K562 (cell line): ENCODE measurements at regions not wholly inside any gene's neighbourhood (a gene's known extent, or its start where the extent isn't known, plus 50 kb on each side); places are given as distances from the start of the nearest gene placed in this dataset.

ENCODE experiments used
- CHD4 ChIP-seq: fragments of 200-600 bp; sonication (generic); IDR thresholded peaks from 3 replicates; pipeline ENCODE4 v1.6.1; 2012; ENCODE audit warnings: low read depth, mild to moderate bottlenecking, mixed read lengths, low read length, inconsistent platforms; ENCODE audit not compliant: insufficient read depth, insufficient replicate concordance, poor library complexity, severe bottlenecking
- MAX ChIP-seq: sonication (generic); formaldehyde crosslinking; IDR thresholded peaks from 2 replicates; pipeline ENCODE4 v1.9.0; 2022; ENCODE audit warnings: mild to moderate bottlenecking, missing genetic modification reagents
- RBBP5 ChIP-seq: fragments of 200-600 bp; sonication (generic); IDR thresholded peaks from 2 replicates; pipeline ENCODE4 v1.6.1; 2012; ENCODE audit warnings: borderline replicate concordance, mild to moderate bottlenecking, low read length, control low read depth, inconsistent platforms; ENCODE audit not compliant: insufficient read depth, poor library complexity, severe bottlenecking
- TARDBP ChIP-seq: fragments of 450-650 bp; IDR thresholded peaks from 2 replicates; pipeline ENCODE4 v1.6.1; 2016
- UBTF ChIP-seq, 2 experiments: IDR thresholded peaks; 2 replicates each; pipeline ENCODE4 v1.6.1; 2012; ENCODE audit warnings: improper control_type of control experiment in 2 of 2, low read depth in 2 of 2, low read length in 2 of 2, borderline replicate concordance in 1 of 2

GRCh38 chr3:23649448-23649847 is 156.3 kb upstream of the UBE2E1 start:
- TF ChIP-seq CHD4 (no peak), TARDBP (no peak), MAX (CRISPR knock-in tag) (no peak), UBTF (IDR thresholded peaks at IDR 0.05; ENCODE audit: borderline replicate concordance in 1 of 2, low read depth in 2 of 2, low read length in 2 of 2) (no peak), RBBP5 (no peak)
